HepG2 (cell line): ENCODE measurements at regions not wholly inside any gene's neighbourhood (a gene's known extent, or its start where the extent isn't known, plus 50 kb on each side); places are given as distances from the start of the nearest gene placed in this dataset.
A peak's percentile ranks its signal among the peaks of the same experiment; 100 is the strongest.

Experiments used
- ATAC-seq: fragments of 200-7000 bp; cut with Tn5 transposase; 3 replicates; pipeline ENCODE4 v1.9.1; 2020; ENCODE audit warnings: mild to moderate bottlenecking, moderate library complexity
- BruUV-seq: library from RNA; stranded (reverse); fragments of 400-500 nt; replicated peaks from 2 replicates; lab custom pipeline; 2021; lab: Mats Ljungman, UMichigan
- CTCF ChIA-PET: fragments of 300-600 bp; formaldehyde crosslinking; extraction: SDS; loops from one replicate; lab custom pipeline; 2021; ENCODE audit warnings: low total read pairs, inconsistent platforms, low intra/inter-chr PET ratio; lab: Yijun Ruan, JAX
- POLR2A ChIA-PET: fragments of 350-600 bp; sonication (Branson Sonifier 250); formaldehyde crosslinking; loops from one replicate; lab custom pipeline; 2020; ENCODE audit warnings: antibody characterized with exemption, inconsistent platforms; lab: Yijun Ruan, JAX
- DNase-seq: peaks from one replicate; pipeline ENCODE4 v3.0.0-alpha.2; 2015; ENCODE audit warnings: low spot score
- FAIRE-seq: peaks from 3 replicates; lab custom pipeline; 2011; peaks lifted over from hg19 to GRCh38; lab: Jason Lieb, UNC
- H2AFZ ChIP-seq: one replicate; pipeline ENCODE4 v1.6.1; 2011; ENCODE audit warnings: low read length, inconsistent platforms
- H3K27ac ChIP-seq: fragments of 300-600 bp; 3 replicates; pipeline ENCODE4 v1.8.0; 2011; ENCODE audit warnings: mixed run types, mild to moderate bottlenecking, mixed read lengths, low read length, inconsistent platforms; ENCODE audit not compliant: insufficient read depth; ENCODE audit errors: extremely low read length
- H3K27me3 ChIP-seq, 2 experiments: fragments of 200-600 bp in 1 of 2; 2 replicates in 1 of 2; 3 replicates in 1 of 2; pipeline versions ENCODE4 v1.6.0 to v1.8.0; 2011; ENCODE audit warnings: low read length in 2 of 2, mild to moderate bottlenecking in 2 of 2, moderate library complexity in 2 of 2, inconsistent platforms in 1 of 2; ENCODE audit not compliant: insufficient read depth in 2 of 2, control insufficient read depth in 1 of 2
- H3K36me3 ChIP-seq, 2 experiments: fragments of 200-600 bp in 1 of 2; replicated peaks in 1 of 2; 2 replicates in 1 of 2; 3 replicates in 1 of 2; pipeline versions ENCODE4 v1.5.1 to v1.8.0; 2011; ENCODE audit warnings: low read length in 2 of 2, inconsistent platforms in 1 of 2; ENCODE audit not compliant: insufficient read depth in 2 of 2, control insufficient read depth in 1 of 2
- H3K4me1 ChIP-seq: 2 replicates; pipeline ENCODE4 v1.5.1; 2012; ENCODE audit warnings: low read length, inconsistent platforms; ENCODE audit not compliant: insufficient read depth
- H3K4me2 ChIP-seq: 2 replicates; pipeline ENCODE4 v1.6.0; 2011; ENCODE audit warnings: low read depth, low read length, inconsistent platforms
- H3K4me3 ChIP-seq, 3 experiments: fragments of 200-600 bp in 1 of 3; sonication (generic), shearing (Covaris generic) in 1 of 3; replicated peaks in 1 of 3; 2 replicates each; pipeline ENCODE4 v1.5.1; 2011 to 2016; ENCODE audit warnings: low read length in 3 of 3, inconsistent platforms in 2 of 3, low read depth in 2 of 3, mild to moderate bottlenecking in 2 of 3, control low read depth in 1 of 3, mixed read lengths in 1 of 3; ENCODE audit not compliant: insufficient read depth in 1 of 3
- H3K79me2 ChIP-seq: one replicate; pipeline ENCODE4 v1.6.1; 2011; ENCODE audit warnings: low read length, inconsistent platforms; ENCODE audit not compliant: insufficient read depth
- H3K9ac ChIP-seq: 2 replicates; pipeline ENCODE4 v1.6.0; 2011; ENCODE audit warnings: mild to moderate bottlenecking, low read depth, low read length, inconsistent platforms; ENCODE audit not compliant: insufficient read depth
- H3K9me3 ChIP-seq: 2 replicates; pipeline ENCODE4 v1.5.1; 2012; ENCODE audit warnings: mild to moderate bottlenecking, low read length
- H4K20me1 ChIP-seq: 2 replicates; pipeline ENCODE4 v1.6.0; 2011; ENCODE audit warnings: inconsistent platforms, mild to moderate bottlenecking, low read length, moderate library complexity; ENCODE audit not compliant: insufficient read depth
- ARID2 ChIP-seq: sonication (generic); formaldehyde crosslinking; IDR thresholded peaks from 2 replicates; pipeline ENCODE4 v1.8.1; 2022; ENCODE audit warnings: mild to moderate bottlenecking, missing genetic modification reagents, borderline replicate concordance
- ARNT ChIP-seq: fragments of 450-650 bp; IDR thresholded peaks from 2 replicates; pipeline ENCODE4 v1.6.1; 2017
- CHD2 ChIP-seq: IDR thresholded peaks from 2 replicates; pipeline ENCODE4 v1.6.1; 2011; ENCODE audit warnings: low read depth, low read length, improper control_type of control experiment
- EED ChIP-seq: sonication (generic); formaldehyde crosslinking; IDR thresholded peaks from 2 replicates; pipeline ENCODE4 v1.5.0; 2020; ENCODE audit warnings: mild to moderate bottlenecking, missing genetic modification reagents
- HHEX ChIP-seq: IDR thresholded peaks from 2 replicates; pipeline ENCODE4 v1.6.1; 2016; ENCODE audit warnings: control low read depth
- KLF6 ChIP-seq: IDR thresholded peaks from 2 replicates; pipeline ENCODE4 v1.8.0; 2016; ENCODE audit warnings: missing biosample characterization, missing genetic modification reagents
- MAFG ChIP-seq: sonication (generic); formaldehyde crosslinking; IDR thresholded peaks from 2 replicates; pipeline ENCODE4 v1.5.1; 2020; ENCODE audit warnings: mild to moderate bottlenecking, missing genetic modification reagents
- MIER3 ChIP-seq: IDR thresholded peaks from 2 replicates; pipeline ENCODE4 v1.6.1; 2016; ENCODE audit warnings: missing compliant biosample characterization, borderline replicate concordance
- POLR2A ChIP-seq, 2 experiments: IDR thresholded peaks; 2 replicates each; pipeline ENCODE4 v1.6.1; 2011; ENCODE audit warnings: low read depth in 2 of 2, low read length in 2 of 2, mild to moderate bottlenecking in 1 of 2, moderate library complexity in 1 of 2; ENCODE audit not compliant: insufficient read depth in 1 of 2
- RFXAP ChIP-seq: sonication (generic); formaldehyde crosslinking; IDR thresholded peaks from 2 replicates; pipeline ENCODE4 v1.4.0; 2020; ENCODE audit warnings: missing genetic modification reagents, borderline replicate concordance
- TBP ChIP-seq: sonication (generic); formaldehyde crosslinking; IDR thresholded peaks from 2 replicates; pipeline ENCODE4 v1.5.0; 2020; ENCODE audit warnings: missing genetic modification reagents
- ZNF24 ChIP-seq: fragments of 450-650 bp; IDR thresholded peaks from 2 replicates; pipeline ENCODE4 v1.6.1; 2017; ENCODE audit warnings: antibody characterized with exemption, mild to moderate bottlenecking
- ZNF317 ChIP-seq: sonication (generic); formaldehyde crosslinking; IDR thresholded peaks from 2 replicates; pipeline ENCODE4 v1.5.0; 2020; ENCODE audit warnings: mild to moderate bottlenecking, missing genetic modification reagents
- ZNF605 ChIP-seq: sonication (generic); formaldehyde crosslinking; IDR thresholded peaks from 2 replicates; pipeline ENCODE4 v1.8.0; 2022; ENCODE audit warnings: mild to moderate bottlenecking, missing genetic modification reagents
- ZNF672 ChIP-seq: sonication (generic); formaldehyde crosslinking; IDR thresholded peaks from 2 replicates; pipeline ENCODE4 v1.8.1; 2022; ENCODE audit warnings: missing genetic modification reagents
- ZSCAN21 ChIP-seq: sonication (generic); formaldehyde crosslinking; IDR thresholded peaks from 2 replicates; pipeline ENCODE4 v1.8.0; 2022; ENCODE audit warnings: mild to moderate bottlenecking, missing genetic modification reagents, moderate library complexity, borderline replicate concordance
- WGBS: methylation state at CpG from one replicate; pipeline ENCODE4 v1.1.6; 2017; ENCODE audit warnings: low lambda C conversion rate; 5-methylcytosine and 5-hydroxymethylcytosine counted together
- in situ Hi-C: cut with HindIII; loops from 2 replicates; pipeline ENCODE4 v1.10.0; 2017; ENCODE audit warnings: low pct_unique_long_range_greater_than_20kb; ENCODE audit not compliant: extremely low pct_ligation_motif_present
- intact Hi-C: fragments of 100-400 bp; cut with micrococcal nuclease; formaldehyde crosslinking; loops from one replicate; pipeline ENCODE4 v1.10.0; 2022; ENCODE audit not compliant: unreplicated experiment
- TF ChIP-seq, protein P1 (sequence below): fragments of 450-650 bp; IDR thresholded peaks from 2 replicates; pipeline ENCODE4 v1.6.1; 2017
- TF ChIP-seq, protein P2 (sequence below): sonication (generic); formaldehyde crosslinking; IDR thresholded peaks from 2 replicates; pipeline ENCODE4 v1.9.0; 2022; ENCODE audit warnings: missing genetic modification reagents, mild to moderate bottlenecking, borderline replicate concordance

DNA sequence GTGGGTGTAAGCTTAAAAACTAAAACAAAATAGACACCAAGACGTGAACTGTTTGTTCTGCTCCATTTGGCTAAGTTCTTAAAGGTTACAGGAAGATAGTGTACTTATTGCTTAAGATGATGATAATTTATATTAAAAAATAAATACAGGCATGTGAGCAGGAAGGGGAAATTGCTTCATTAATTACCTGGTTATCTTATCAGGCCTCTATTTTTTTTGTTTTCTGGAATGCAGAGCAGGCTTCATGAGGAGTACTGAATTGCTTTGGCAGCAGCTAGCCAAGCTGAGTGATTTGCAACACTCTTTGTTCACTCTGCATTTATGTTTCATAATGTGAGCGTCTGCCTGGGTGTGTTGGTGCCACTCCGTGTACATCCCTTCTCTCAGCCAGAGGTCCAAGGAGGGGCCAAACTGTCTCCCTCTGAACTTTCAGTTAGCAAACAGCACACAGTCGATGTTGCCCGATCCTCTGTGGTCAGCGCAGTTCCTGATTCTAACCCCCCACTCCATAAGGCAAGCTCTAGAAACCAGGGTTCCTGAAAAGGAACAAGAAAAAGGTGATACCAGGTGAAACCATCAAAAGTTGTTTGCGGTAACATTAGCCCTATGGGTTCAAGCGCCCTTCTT lies 348.2 kb downstream of the SPRY1 start:
- H4K20me1 ChIP-seq, result no peaks in the 10 kb centered on the region
- peaks cover 12% of the 10 kb centered on the region for H3K4me1 ChIP-seq
- POLR2A ChIA-PET, result no interaction called here
- BruUV-seq, result no TSS peak
- no peak overlapping the region for H2AFZ ChIP-seq
- peak overlapping the region; percentile 16; the same call in 1 of the 2 replicates for H3K4me2 ChIP-seq
- FAIRE-seq (no peak), ATAC-seq (peak; percentile 51; the same call in 2 of the 3 replicates), DNase-seq (peak; percentile 38)
- no peak overlapping the region for H3K4me3 ChIP-seq
- CTCF ChIA-PET, result no interaction called here
- no peaks in the 10 kb centered on the region for H3K27me3 ChIP-seq
- TF ChIP-seq ZSCAN21 (no peak), ZNF317 (CRISPR knock-in tag) (no peak), ARNT (no peak), CHD2 (no peak), MIER3 (no peak), ZNF672 (no peak), POLR2A (IDR thresholded peaks at IDR 0.05; ENCODE audit: insufficient read depth in 1 of 2, low read depth in 2 of 2, low read length in 2 of 2) (no peak), HHEX (CRISPR knock-in tag) (no peak), EED (CRISPR knock-in tag) (no peak), ZNF605 (CRISPR knock-in tag) (no peak), ARID2 (CRISPR knock-in tag) (no peak), ZNF24 (no peak), KLF6 (CRISPR knock-in tag) (no peak), MAFG (CRISPR knock-in tag) (no peak), TBP (no peak), RFXAP (CRISPR knock-in tag) (no peak)
- TF ChIP-seq, protein P1, sequence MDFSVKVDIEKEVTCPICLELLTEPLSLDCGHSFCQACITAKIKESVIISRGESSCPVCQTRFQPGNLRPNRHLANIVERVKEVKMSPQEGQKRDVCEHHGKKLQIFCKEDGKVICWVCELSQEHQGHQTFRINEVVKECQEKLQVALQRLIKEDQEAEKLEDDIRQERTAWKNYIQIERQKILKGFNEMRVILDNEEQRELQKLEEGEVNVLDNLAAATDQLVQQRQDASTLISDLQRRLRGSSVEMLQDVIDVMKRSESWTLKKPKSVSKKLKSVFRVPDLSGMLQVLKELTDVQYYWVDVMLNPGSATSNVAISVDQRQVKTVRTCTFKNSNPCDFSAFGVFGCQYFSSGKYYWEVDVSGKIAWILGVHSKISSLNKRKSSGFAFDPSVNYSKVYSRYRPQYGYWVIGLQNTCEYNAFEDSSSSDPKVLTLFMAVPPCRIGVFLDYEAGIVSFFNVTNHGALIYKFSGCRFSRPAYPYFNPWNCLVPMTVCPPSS, result no peak
- TF ChIP-seq, protein P2, sequence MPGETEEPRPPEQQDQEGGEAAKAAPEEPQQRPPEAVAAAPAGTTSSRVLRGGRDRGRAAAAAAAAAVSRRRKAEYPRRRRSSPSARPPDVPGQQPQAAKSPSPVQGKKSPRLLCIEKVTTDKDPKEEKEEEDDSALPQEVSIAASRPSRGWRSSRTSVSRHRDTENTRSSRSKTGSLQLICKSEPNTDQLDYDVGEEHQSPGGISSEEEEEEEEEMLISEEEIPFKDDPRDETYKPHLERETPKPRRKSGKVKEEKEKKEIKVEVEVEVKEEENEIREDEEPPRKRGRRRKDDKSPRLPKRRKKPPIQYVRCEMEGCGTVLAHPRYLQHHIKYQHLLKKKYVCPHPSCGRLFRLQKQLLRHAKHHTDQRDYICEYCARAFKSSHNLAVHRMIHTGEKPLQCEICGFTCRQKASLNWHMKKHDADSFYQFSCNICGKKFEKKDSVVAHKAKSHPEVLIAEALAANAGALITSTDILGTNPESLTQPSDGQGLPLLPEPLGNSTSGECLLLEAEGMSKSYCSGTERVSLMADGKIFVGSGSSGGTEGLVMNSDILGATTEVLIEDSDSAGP (CRISPR knock-in tag), result no peak
- 48% methylated on average over 8 of the region's 8 CpGs for WGBS
- H3K9ac ChIP-seq, result no peak overlapping the region
- no peaks in the 10 kb centered on the region for H3K36me3 ChIP-seq
- no peaks in the 10 kb centered on the region for H3K79me2 ChIP-seq
- in situ Hi-C loops (no loop called here), intact Hi-C loops (no loop called here)
- H3K27ac ChIP-seq, result no peak overlapping the region
- H3K9me3 ChIP-seq, result no peaks in the 10 kb centered on the region
